H1 (cell line): ENCODE measurements at regions not wholly inside any gene's neighbourhood (a gene's known extent, or its start where the extent isn't known, plus 50 kb on each side); places are given as distances from the start of the nearest gene placed in this dataset.

Experiments used
- CTCF ChIA-PET: fragments of 300-600 bp; sonication (Branson Sonifier 250); formaldehyde crosslinking; loops from one replicate; lab custom pipeline; 2021; ENCODE audit not compliant: partially characterized antibody; lab: Charles Lee
- POLR2A ChIA-PET: fragments of 300-600 bp; sonication (Branson Sonifier 250); formaldehyde crosslinking; loops from one replicate; lab custom pipeline; 2021; ENCODE audit warnings: inconsistent platforms; ENCODE audit not compliant: partially characterized antibody; lab: Charles Lee
- DNase-seq, 2 experiments: peaks; one replicate each; pipeline versions ENCODE4 v3.0.0 to v3.0.0-alpha.2; 2010 to 2022; ENCODE audit warnings: low spot score in 2 of 2, low read depth in 1 of 2, mixed read lengths in 1 of 2
- FAIRE-seq: peaks from 2 replicates; lab custom pipeline; 2011; peaks lifted over from hg19 to GRCh38; lab: Jason Lieb, UNC
- H2AFZ ChIP-seq: 2 replicates; pipeline ENCODE4 v1.8.1; 2012; ENCODE audit warnings: low read length, inconsistent platforms
- H2AK5ac ChIP-seq: 2 replicates; pipeline ENCODE4 v1.6.1; 2013; ENCODE audit warnings: low read depth, low read length
- H2BK120ac ChIP-seq: replicated peaks from 2 replicates; pipeline ENCODE3; 2013; ENCODE audit warnings: low read depth, low read length, inconsistent platforms
- H2BK12ac ChIP-seq: 2 replicates; pipeline ENCODE4 v1.6.1; 2013; ENCODE audit warnings: low read depth, low read length
- H2BK15ac ChIP-seq: 2 replicates; pipeline ENCODE4 v1.6.1; 2013; ENCODE audit warnings: low read length
- H2BK20ac ChIP-seq: 2 replicates; pipeline ENCODE4 v1.6.1; 2013; ENCODE audit warnings: low read length
- H2BK5ac ChIP-seq: 2 replicates; pipeline ENCODE4 v1.6.1; 2013; ENCODE audit warnings: low read depth, low read length
- H3K14ac ChIP-seq: 2 replicates; pipeline ENCODE4 v1.6.1; 2013; ENCODE audit warnings: inconsistent platforms; ENCODE audit not compliant: insufficient read length
- H3K18ac ChIP-seq: 2 replicates; pipeline ENCODE4 v1.6.1; 2013; ENCODE audit warnings: low read length; ENCODE audit errors: extremely low read depth
- H3K23ac ChIP-seq: 2 replicates; pipeline ENCODE4 v1.6.1; 2013; ENCODE audit warnings: inconsistent platforms; ENCODE audit not compliant: insufficient read length
- H3K23me2 ChIP-seq: 2 replicates; pipeline ENCODE4 v1.6.1; 2013; ENCODE audit warnings: low read depth, low read length
- H3K27ac ChIP-seq: 2 replicates; pipeline ENCODE4 v1.6.1; 2011; ENCODE audit warnings: low read depth, low read length, inconsistent platforms
- H3K27me3 ChIP-seq, 4 experiments: replicated peaks in 1 of 4; 1 replicate in 1 of 4; 2 replicates in 3 of 4; pipeline versions ENCODE4 v1.6.1 to v1.8.1; 2011 to 2013; ENCODE audit warnings: low read length in 3 of 4, mild to moderate bottlenecking in 3 of 4, inconsistent platforms in 2 of 4, mixed read lengths in 2 of 4, moderate library complexity in 1 of 4; ENCODE audit not compliant: control insufficient read depth in 3 of 4, insufficient read depth in 3 of 4; ENCODE audit errors: extremely low read depth in 1 of 4
- H3K36me3 ChIP-seq, 4 experiments: 2 replicates each; pipeline versions ENCODE4 v1.6.1 to v1.8.1; 2011 to 2013; ENCODE audit warnings: mild to moderate bottlenecking in 4 of 4, low read length in 3 of 4, moderate library complexity in 2 of 4, control low read depth in 1 of 4, inconsistent platforms in 1 of 4; ENCODE audit not compliant: insufficient read depth in 4 of 4, control insufficient read depth in 2 of 4
- H3K4ac ChIP-seq: replicated peaks from 2 replicates; pipeline ENCODE3; 2013; ENCODE audit warnings: low read length, low read depth, mixed read lengths, inconsistent platforms; ENCODE audit not compliant: insufficient read length
- H3K4me1 ChIP-seq, 4 experiments: replicated peaks in 1 of 4; 1 replicate in 1 of 4; 2 replicates in 3 of 4; pipeline versions ENCODE4 v1.6.1 to v1.8.1; 2011 to 2013; ENCODE audit warnings: low read length in 3 of 4, inconsistent platforms in 2 of 4, mixed read lengths in 1 of 4; ENCODE audit not compliant: insufficient read depth in 4 of 4, control insufficient read depth in 3 of 4
- H3K4me2 ChIP-seq, 2 experiments: 2 replicates each; pipeline versions ENCODE4 v1.6.1 to v1.8.1; 2011 to 2013; ENCODE audit warnings: low read depth in 2 of 2, low read length in 2 of 2, control low read depth in 1 of 2, inconsistent platforms in 1 of 2, mild to moderate bottlenecking in 1 of 2; ENCODE audit not compliant: insufficient read depth in 1 of 2
- H3K4me3 ChIP-seq, 4 experiments: fragments of 200-600, 300-600 bp in 1 of 4; sonication (generic), shearing (Covaris generic), sonication (Bioruptor Twin) in 1 of 4; 2 replicates each; pipeline versions ENCODE4 v1.5.1 to v1.8.1; 2011 to 2016; ENCODE audit warnings: low read length in 4 of 4, low read depth in 3 of 4, control low read depth in 2 of 4, inconsistent platforms in 2 of 4, mild to moderate bottlenecking in 2 of 4, mixed read lengths in 1 of 4, moderate library complexity in 1 of 4; ENCODE audit not compliant: insufficient read depth in 2 of 4; ENCODE audit errors: extremely low read depth in 1 of 4
- H3K56ac ChIP-seq: replicated peaks from 2 replicates; pipeline ENCODE3; 2013; ENCODE audit warnings: low read depth, mild to moderate bottlenecking, mixed read lengths, low read length, inconsistent platforms; ENCODE audit not compliant: insufficient read length
- H3K79me1 ChIP-seq: 2 replicates; pipeline ENCODE4 v1.6.1; 2013; ENCODE audit warnings: low read depth, low read length, control low read depth
- H3K79me2 ChIP-seq, 2 experiments: 2 replicates each; pipeline versions ENCODE4 v1.6.1 to v1.8.1; 2012 to 2013; ENCODE audit warnings: low read length in 2 of 2, mild to moderate bottlenecking in 2 of 2, inconsistent platforms in 1 of 2; ENCODE audit not compliant: insufficient read depth in 2 of 2, control insufficient read depth in 1 of 2
- H3K9ac ChIP-seq, 4 experiments: replicated peaks in 1 of 4; 1 replicate in 1 of 4; 2 replicates in 3 of 4; pipeline versions ENCODE4 v1.6.1 to v1.8.1; 2011 to 2013; ENCODE audit warnings: low read depth in 3 of 4, low read length in 3 of 4, control low read depth in 2 of 4, mild to moderate bottlenecking in 2 of 4, moderate library complexity in 2 of 4, inconsistent platforms in 1 of 4; ENCODE audit errors: extremely low read depth in 1 of 4
- H3K9me3 ChIP-seq, 2 experiments: 2 replicates each; pipeline versions ENCODE4 v1.6.1 to v1.8.1; 2012 to 2013; ENCODE audit warnings: mild to moderate bottlenecking in 2 of 2, moderate library complexity in 2 of 2, control low read depth in 1 of 2, inconsistent platforms in 1 of 2, low read depth in 1 of 2, low read length in 1 of 2, mixed read lengths in 1 of 2; ENCODE audit not compliant: insufficient read depth in 2 of 2
- H4K20me1 ChIP-seq, 2 experiments: replicated peaks in 1 of 2; 2 replicates each; pipeline versions ENCODE3 to v1.8.1; 2011 to 2013; ENCODE audit warnings: inconsistent platforms in 2 of 2, low read length in 2 of 2, mild to moderate bottlenecking in 1 of 2; ENCODE audit not compliant: insufficient read depth in 2 of 2, control insufficient read depth in 1 of 2
- H4K5ac ChIP-seq: 2 replicates; pipeline ENCODE4 v1.6.1; 2013; ENCODE audit warnings: low read length, low read depth, mixed read lengths, inconsistent platforms; ENCODE audit not compliant: insufficient read length
- H4K8ac ChIP-seq: 2 replicates; pipeline ENCODE4 v1.8.0; 2013; ENCODE audit warnings: mild to moderate bottlenecking, moderate library complexity, low read length, inconsistent platforms; ENCODE audit not compliant: insufficient read depth; ENCODE audit errors: extremely low read depth
- H4K91ac ChIP-seq: replicated peaks from 2 replicates; pipeline ENCODE3; 2013; ENCODE audit warnings: low read length, mixed read lengths, inconsistent platforms; ENCODE audit not compliant: insufficient read length
- ATF2 ChIP-seq: IDR thresholded peaks from 2 replicates; pipeline ENCODE4 v1.6.1; 2012; ENCODE audit warnings: low read length, inconsistent platforms
- CEBPB ChIP-seq: IDR thresholded peaks from 2 replicates; pipeline ENCODE4 v1.6.1; 2012; ENCODE audit warnings: low read depth, low read length
- EGR1 ChIP-seq: IDR thresholded peaks from 2 replicates; pipeline ENCODE4 v1.6.1; 2011; ENCODE audit warnings: low read depth, low read length, borderline replicate concordance
- WGBS, 2 experiments: shearing (Covaris generic) in 1 of 2; methylation state at CpG; one replicate each; pipeline versions ENCODE4 v1.1.6 to v1.1.7; 2013 to 2015; ENCODE audit warnings: low lambda C conversion rate in 2 of 2, mixed read lengths in 2 of 2, inconsistent platforms in 1 of 2, low coverage in 1 of 2, missing lambda C conversion rate in 1 of 2; ENCODE audit not compliant: insufficient replicate concordance in 2 of 2, insufficient coverage in 1 of 2, insufficient read length in 1 of 2; ENCODE audit errors: extremely low coverage in 1 of 2, missing lambda C conversion rate in 1 of 2; 5-methylcytosine and 5-hydroxymethylcytosine counted together

- H3K79me1 ChIP-seq: no peaks in the 10 kb centered on the region
- H3K56ac ChIP-seq: no peak overlapping the region
- no peak for TF ChIP-seq ATF2
- TF ChIP-seq CEBPB: peak; percentile 52; the same call in 1 of the 2 replicates
- no peak for TF ChIP-seq EGR1
- no peak for FAIRE-seq
- no peak overlapping the region for H3K9ac ChIP-seq
- no peak for DNase-seq
- H2AFZ ChIP-seq: no peak overlapping the region
- no peak overlapping the region for H2BK20ac ChIP-seq
- ChIA-PET POLR2A (no interaction called here), CTCF (no interaction called here)
- no peak overlapping the region for H2AK5ac ChIP-seq
- H3K18ac ChIP-seq: no peak overlapping the region
- no peak overlapping the region for H2BK15ac ChIP-seq
- H3K79me2 ChIP-seq: no peaks in the 10 kb centered on the region
- H3K4me1 ChIP-seq: no peaks in the 10 kb centered on the region
- no peak overlapping the region for H2BK5ac ChIP-seq
- no peaks in the 10 kb centered on the region for H4K20me1 ChIP-seq
- no peak overlapping the region for H2BK12ac ChIP-seq
- no peak overlapping the region for H3K4me3 ChIP-seq
- 90% methylated on average over 4 of the region's 4 CpGs; no CpG with 5 or more reads in 1 of the 2 experiments for WGBS, 2 experiments
- H3K27ac ChIP-seq: no peak overlapping the region
- no peaks in the 10 kb centered on the region for H3K36me3 ChIP-seq
- no peak overlapping the region for H3K4ac ChIP-seq
- H4K8ac ChIP-seq: no peak overlapping the region
- H4K91ac ChIP-seq: no peak overlapping the region
- no peak overlapping the region for H3K14ac ChIP-seq
- H3K9me3 ChIP-seq: no peaks in the 10 kb centered on the region
- no peak overlapping the region for H3K4me2 ChIP-seq
- no peak overlapping the region for H2BK120ac ChIP-seq
- H3K23ac ChIP-seq: no peak overlapping the region
- H4K5ac ChIP-seq: no peak overlapping the region
- H3K27me3 ChIP-seq: no peaks in the 10 kb centered on the region
- H3K23me2 ChIP-seq: no peaks in the 10 kb centered on the region; the same call in 1 of the 2 replicates
Measured at GRCh38 chr14:43522191-43522590, 984.9 kb downstream of the FSCB start.
